ENCODE measurements at regions not wholly inside any gene's neighbourhood (a gene's known extent, or its start where the extent isn't known, plus 50 kb on each side); places are given as distances from the start of the nearest gene placed in this dataset.

DNA sequence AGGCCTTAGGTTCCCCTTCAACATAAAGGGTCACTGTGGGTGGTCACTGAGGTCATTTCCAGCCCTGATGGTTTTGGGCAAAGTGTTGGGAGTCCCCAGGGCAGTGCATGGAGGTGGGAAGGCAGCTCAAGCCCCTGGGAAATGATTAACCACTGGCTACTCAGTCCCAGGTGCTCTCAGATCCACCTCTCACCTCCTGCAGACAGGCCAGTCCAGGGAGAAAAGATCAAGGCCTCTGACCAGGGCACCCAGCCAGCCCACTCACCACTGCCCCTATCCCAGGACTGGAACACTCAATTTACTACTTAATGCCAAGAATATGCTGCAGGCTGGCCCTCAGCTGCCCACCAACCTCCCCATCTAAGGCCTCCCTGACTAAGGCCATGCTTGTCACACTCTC is 1307.9 kb downstream of the UQCRFS1 start:
- peak; percentile 4 for DNase-seq (ENCODE audit: extremely low spot score)
- ChIA-PET POLR2A (no interaction called here), CTCF (no interaction called here)
- TF ChIP-seq, protein P1, sequence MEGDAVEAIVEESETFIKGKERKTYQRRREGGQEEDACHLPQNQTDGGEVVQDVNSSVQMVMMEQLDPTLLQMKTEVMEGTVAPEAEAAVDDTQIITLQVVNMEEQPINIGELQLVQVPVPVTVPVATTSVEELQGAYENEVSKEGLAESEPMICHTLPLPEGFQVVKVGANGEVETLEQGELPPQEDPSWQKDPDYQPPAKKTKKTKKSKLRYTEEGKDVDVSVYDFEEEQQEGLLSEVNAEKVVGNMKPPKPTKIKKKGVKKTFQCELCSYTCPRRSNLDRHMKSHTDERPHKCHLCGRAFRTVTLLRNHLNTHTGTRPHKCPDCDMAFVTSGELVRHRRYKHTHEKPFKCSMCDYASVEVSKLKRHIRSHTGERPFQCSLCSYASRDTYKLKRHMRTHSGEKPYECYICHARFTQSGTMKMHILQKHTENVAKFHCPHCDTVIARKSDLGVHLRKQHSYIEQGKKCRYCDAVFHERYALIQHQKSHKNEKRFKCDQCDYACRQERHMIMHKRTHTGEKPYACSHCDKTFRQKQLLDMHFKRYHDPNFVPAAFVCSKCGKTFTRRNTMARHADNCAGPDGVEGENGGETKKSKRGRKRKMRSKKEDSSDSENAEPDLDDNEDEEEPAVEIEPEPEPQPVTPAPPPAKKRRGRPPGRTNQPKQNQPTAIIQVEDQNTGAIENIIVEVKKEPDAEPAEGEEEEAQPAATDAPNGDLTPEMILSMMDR (IDR thresholded peaks at IDR 0.05; ENCODE audit: control extremely low read depth, extremely low read depth, low read depth, missing control alignments) = no peak

DNA sequence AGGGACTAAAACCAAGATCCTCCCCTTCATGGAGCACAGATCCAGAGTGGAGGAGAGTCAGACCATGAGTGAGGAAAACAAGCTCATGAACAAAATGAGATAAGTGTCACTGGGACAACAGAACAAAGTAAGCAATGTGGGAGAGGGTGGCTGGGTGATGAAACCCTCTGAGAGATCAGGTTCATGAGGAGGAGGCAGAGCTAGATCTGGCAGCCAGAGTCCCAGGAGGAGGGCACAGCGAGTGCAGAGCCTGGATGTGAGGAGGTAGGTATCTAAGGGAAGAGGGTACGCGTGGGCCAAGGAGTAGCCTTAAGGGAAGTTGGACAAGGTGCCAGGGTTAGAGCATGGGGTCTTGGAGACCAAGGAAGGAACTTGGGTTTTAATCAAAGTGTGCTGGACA is 1311.9 kb downstream of the UQCRFS1 start:
- ChIA-PET CTCF (no interaction called here), POLR2A (no interaction called here)
- no peak for DNase-seq (ENCODE audit: extremely low spot score)
- TF ChIP-seq, protein P1 (IDR thresholded peaks at IDR 0.05; ENCODE audit: control extremely low read depth, extremely low read depth, low read depth, missing control alignments) = no peak

DNA sequence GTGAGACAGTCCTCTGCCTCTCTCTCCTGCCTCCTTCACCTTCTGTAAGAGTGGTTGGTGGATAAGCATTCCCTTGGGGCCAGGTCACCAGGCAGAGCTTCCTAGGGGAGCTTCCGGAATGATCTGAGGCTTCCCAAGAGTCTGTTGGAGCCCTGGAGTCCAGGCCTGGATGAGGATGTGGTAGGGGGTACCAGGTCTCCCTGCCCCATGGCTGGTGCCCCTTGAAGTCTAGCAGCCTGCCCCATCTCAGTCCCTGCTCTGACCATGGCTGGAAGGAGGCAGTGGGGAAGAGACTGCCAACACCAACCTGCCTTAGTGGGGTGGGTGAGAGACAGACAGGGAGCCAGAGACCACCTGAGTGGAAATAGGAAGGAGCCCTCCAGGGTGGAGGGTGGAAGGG is 1316.9 kb downstream of the UQCRFS1 start:
- TF ChIP-seq, protein P1 (IDR thresholded peaks at IDR 0.05; ENCODE audit: control extremely low read depth, extremely low read depth, low read depth, missing control alignments) = no peak
- CTCF ChIA-PET = no interaction called here

DNA sequence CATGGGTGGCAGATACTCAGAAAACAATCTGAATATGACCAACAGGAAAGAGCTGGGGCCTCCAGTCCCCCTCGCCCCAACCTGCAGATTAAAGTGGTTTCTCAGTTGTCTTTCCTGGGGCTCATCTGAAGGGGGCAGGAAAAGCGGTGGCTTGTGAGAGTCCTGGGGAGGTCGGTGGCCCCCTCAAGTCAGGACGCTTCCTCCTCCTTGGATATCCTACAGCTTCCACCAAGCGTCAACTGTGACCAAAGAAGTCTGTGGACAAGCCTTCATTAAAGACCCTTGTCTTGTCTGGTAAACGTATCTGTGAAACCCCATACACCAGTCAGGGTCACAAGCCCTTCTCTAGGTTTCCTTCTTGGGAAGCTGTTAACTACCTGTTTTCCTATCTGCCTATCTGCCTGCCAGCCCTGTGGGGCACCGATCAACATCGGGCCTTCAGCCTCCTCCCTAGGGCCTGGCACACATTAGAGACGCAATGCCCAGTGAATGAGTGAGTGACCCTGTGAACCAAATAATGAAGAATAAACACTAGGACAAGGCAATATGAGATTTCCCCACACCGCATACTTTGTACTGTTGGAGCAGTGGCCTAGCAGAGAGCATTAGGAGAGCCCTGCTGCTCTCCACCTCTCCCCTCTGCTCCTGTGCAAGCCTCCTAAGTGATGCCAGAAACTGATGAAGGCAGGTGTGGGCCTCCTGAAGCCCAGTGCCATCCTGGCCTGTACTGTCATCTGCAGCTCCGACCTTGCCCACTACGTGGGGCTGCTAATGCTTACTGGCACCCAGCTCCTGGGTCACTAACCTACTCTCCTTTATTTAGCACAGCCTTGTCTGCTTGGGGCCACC is 1317.8 kb downstream of the UQCRFS1 start:
- DNase-seq (ENCODE audit: extremely low spot score) = no peak
- POLR2A ChIA-PET = no interaction called here
- CTCF ChIA-PET = interaction anchor here (1.1 kb wide), 1 partner anchor 14 kb away, joined by 3 read pairs; no protein-coding TSS in a partner anchor
- TF ChIP-seq, protein P1 (IDR thresholded peaks at IDR 0.05; ENCODE audit: control extremely low read depth, extremely low read depth, low read depth, missing control alignments) = no peak

More for the DNA sequence above, 1316.9 kb downstream of the UQCRFS1 start:
- POLR2A ChIA-PET = no interaction called here
- no peak for DNase-seq (ENCODE audit: extremely low spot score)

DNA sequence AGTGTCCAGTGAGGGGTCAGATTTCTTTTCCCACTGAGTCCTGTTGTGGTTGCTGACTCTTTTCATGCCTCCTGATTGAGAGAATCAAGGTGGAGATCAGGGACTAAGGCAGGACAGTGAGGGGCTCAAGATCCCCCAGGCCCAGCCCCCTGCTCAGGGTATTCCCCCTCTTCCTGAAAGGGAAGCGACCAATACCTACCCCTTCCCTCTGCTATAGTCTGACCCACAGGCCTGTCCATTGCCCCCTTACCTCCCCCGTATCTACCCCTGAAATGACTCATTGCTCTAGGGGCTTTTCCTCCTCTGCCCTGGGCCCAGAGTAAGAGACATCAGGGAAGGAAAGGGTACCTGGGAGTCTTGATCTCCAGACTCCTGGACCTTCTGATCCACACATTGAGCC is 1320.5 kb downstream of the UQCRFS1 start:
- peak; percentile 3 for DNase-seq (ENCODE audit: extremely low spot score)
- CTCF ChIA-PET = interaction anchor here (1.1 kb wide), 1 partner anchor 74 kb away, joined by 3 read pairs; no protein-coding TSS in a partner anchor
- TF ChIP-seq, protein P1 (IDR thresholded peaks at IDR 0.05; ENCODE audit: control extremely low read depth, extremely low read depth, low read depth, missing control alignments) = no peak
- POLR2A ChIA-PET = no interaction called here

DNA sequence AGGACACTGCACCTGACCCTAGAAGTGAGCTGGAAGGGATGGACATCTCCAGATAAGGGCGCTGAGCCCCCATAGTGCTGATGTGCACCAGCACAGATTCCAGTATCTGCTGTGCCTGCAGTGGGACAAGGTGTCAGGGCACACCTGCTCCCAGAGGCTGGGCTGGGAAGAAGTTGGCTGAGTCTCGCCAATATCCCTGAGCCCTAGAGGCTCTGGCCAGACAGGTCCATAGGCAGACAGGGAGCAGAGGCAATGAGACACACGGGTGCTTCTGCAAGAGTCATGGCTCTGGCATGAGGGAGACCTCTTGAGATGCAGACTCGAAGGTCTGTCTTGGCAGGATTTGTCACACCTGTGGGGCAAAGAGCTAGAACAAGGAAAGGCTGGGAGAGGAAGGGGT is 1321.5 kb downstream of the UQCRFS1 start:
- TF ChIP-seq, protein P1 (IDR thresholded peaks at IDR 0.05; ENCODE audit: control extremely low read depth, extremely low read depth, low read depth, missing control alignments) = no peak
- CTCF ChIA-PET = no interaction called here
- POLR2A ChIA-PET = no interaction called here
- DNase-seq (ENCODE audit: extremely low spot score) = no peak
